Dermis blood vessel endothelial cell (primary cell): ENCODE measurements at regions not wholly inside any gene's neighbourhood (a gene's known extent, or its start where the extent isn't known, plus 50 kb on each side); places are given as distances from the start of the nearest gene placed in this dataset.
"Not testable (repeated sequence)": the region's sequence is repeated elsewhere in the genome, so short reads cannot be mapped to it uniquely, and the experiment has no call there.

Experiments
- DNase-seq: peaks from one replicate; pipeline ENCODE4 v3.0.0; 2010

GRCh38 chr7:155230169-155230593 lies 67.5 kb upstream of the INSIG1 start:
- no peak for DNase-seq

- no peak for DNase-seq
These were observed 66.4 kb upstream of the INSIG1 start for GRCh38 chr7:155231241-155231800.

- no peak for DNase-seq
These were observed 65.7 kb upstream of the INSIG1 start for GRCh38 chr7:155231941-155232340.

- no peak for DNase-seq
These were observed 64.8 kb upstream of the INSIG1 start for GRCh38 chr7:155232911-155233310.

- no peak for DNase-seq
These were observed 64.1 kb upstream of the INSIG1 start for GRCh38 chr7:155233311-155234157.

- no peak for DNase-seq
These were observed 63.6 kb upstream of the INSIG1 start for GRCh38 chr7:155234158-155234492.

GRCh38 chr7:155234950-155235789 lies 62.5 kb upstream of the INSIG1 start:
- DNase-seq = no peak

- no peak for DNase-seq
These were observed 61.3 kb upstream of the INSIG1 start for GRCh38 chr7:155236386-155236785.

- DNase-seq = no peak
These were observed 60.4 kb upstream of the INSIG1 start for GRCh38 chr7:155237297-155237696.

GRCh38 chr7:155237730-155238129 lies 59.9 kb upstream of the INSIG1 start:
- DNase-seq = no peak

- DNase-seq = not testable (repeated sequence)
These were observed 58.1 kb upstream of the INSIG1 start for GRCh38 chr7:155239431-155240087.

GRCh38 chr7:155244675-155245074 lies 53.0 kb upstream of the INSIG1 start:
- DNase-seq = no peak

- no peak for DNase-seq
These were observed 50.0 kb upstream of the INSIG1 start for GRCh38 chr7:155247479-155248365.
